ENCODE measurements at regions not wholly inside any gene's neighbourhood (a gene's known extent, or its start where the extent isn't known, plus 50 kb on each side); places are given as distances from the start of the nearest gene placed in this dataset.

GRCh38 chr2:152894051-152894450, 175.6 kb downstream of the ARL6IP6 start:
- TF ChIP-seq CTCF (IDR thresholded peaks at IDR 0.05) (no peak), ZFX (IDR thresholded peaks at IDR 0.05; ENCODE audit: borderline replicate concordance) (no peak)

Measured in 22Rv1 (cell line).